Activated T-cell treated with anti-CD3 and anti-CD28 coated beads, Interleukin-2, amount 50 U/mL, for 4 hours (primary cell): ENCODE measurements at regions not wholly inside any gene's neighbourhood (a gene's known extent, or its start where the extent isn't known, plus 50 kb on each side); places are given as distances from the start of the nearest gene placed in this dataset.

Experiments used
- ATAC-seq, 2 donors: fragments of 200-7000 bp; cut with Tn5 transposase; one replicate each; pipeline ENCODE4 v1.10.0; 2021
- DNase-seq: peaks from one replicate; pipeline ENCODE4 v3.0.0-alpha.2; 2020
- H3K27me3 Mint-ChIP-seq: one replicate; pipeline ENCODE4 v1.8.0; 2021; ENCODE audit warnings: low read depth, mixed read lengths
- H3K36me3 Mint-ChIP-seq: one replicate; pipeline ENCODE4 v1.8.0; 2022; ENCODE audit warnings: mixed read lengths; ENCODE audit not compliant: insufficient read depth
- H3K4me1 Mint-ChIP-seq: one replicate; pipeline ENCODE4 v1.8.0; 2021; ENCODE audit warnings: low read depth, mixed read lengths
- H3K4me3 Mint-ChIP-seq: one replicate; pipeline ENCODE4 v1.8.0; 2021; ENCODE audit warnings: mild to moderate bottlenecking, moderate library complexity, mixed read lengths
- H3K9me3 Mint-ChIP-seq: one replicate; pipeline ENCODE4 v1.8.0; 2021; ENCODE audit warnings: mixed read lengths

DNA sequence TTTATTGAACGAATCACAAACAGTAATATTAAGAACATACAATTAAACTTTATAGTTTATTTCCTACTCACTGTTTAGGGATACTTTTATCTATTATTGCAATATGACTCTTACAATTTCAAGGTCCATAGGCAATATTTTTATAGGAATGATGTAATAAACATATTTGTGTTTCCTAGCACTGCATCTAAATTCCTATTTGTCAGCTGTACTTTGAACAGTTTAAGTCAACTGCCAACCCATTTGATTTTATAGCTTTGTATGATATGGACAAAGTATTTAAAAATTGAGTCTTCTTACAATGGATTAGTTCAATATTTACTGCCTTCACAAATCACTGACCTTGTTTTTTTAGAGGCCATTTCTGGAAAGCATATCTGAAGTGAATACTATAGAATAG, 199.3 kb downstream of the PCDH7 start:
- H3K9me3 Mint-ChIP-seq: peaks cover 5% of the 10 kb centered on the region
- no peak overlapping the region for H3K4me3 Mint-ChIP-seq
- no peak for DNase-seq
- H3K27me3 Mint-ChIP-seq: no peaks in the 10 kb centered on the region
- no peak for ATAC-seq
- H3K36me3 Mint-ChIP-seq: no peaks in the 10 kb centered on the region
- no peaks in the 10 kb centered on the region for H3K4me1 Mint-ChIP-seq

DNA sequence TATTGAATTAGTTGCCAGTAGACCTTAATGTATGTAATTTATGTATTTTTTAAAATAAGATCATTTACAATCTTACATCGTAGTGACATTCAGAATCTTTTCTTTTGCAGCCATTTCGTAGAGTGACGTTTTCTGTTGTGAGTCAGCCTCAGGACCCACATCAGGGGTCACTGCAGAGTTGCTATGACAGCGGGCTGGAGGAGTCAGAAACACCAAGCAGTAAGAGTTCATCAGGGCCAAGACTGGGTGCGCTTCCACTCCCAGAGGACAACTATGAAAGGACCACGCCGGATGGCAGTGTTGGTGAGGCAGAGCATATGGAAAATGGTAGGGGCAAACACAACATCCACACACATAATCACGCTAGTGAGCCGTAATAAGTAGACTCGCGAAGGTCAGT, 199.9 kb downstream of the PCDH7 start:
- Mint-ChIP-seq H3K9me3 (peaks cover 3% of the 10 kb centered on the region), H3K4me3 (no peak overlapping the region), H3K4me1 (no peaks in the 10 kb centered on the region), H3K36me3 (no peaks in the 10 kb centered on the region), H3K27me3 (no peaks in the 10 kb centered on the region)
- ATAC-seq (no peak), DNase-seq (no peak)

DNA sequence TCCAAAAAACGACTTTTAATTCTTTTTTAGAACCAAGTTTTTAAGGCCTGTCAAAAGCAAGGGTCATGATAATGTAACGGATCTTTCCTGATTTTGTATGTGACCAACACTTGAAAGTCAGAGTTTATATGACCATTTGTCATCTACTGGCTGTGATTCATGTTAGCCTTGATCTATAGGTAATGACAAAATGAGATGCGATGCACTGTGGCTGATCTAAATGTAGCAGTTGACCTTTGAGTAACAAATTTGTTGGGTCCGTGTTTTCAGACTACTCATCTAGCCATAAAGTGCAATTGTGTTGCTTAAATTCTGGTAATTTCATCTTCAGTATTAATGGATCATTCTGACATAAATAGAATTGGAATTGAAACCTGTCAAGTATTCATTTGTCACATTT, 202.5 kb downstream of the PCDH7 start:
- H3K36me3 Mint-ChIP-seq: no peaks in the 10 kb centered on the region
- H3K27me3 Mint-ChIP-seq: no peaks in the 10 kb centered on the region
- H3K4me1 Mint-ChIP-seq: no peaks in the 10 kb centered on the region
- no peak overlapping the region for H3K4me3 Mint-ChIP-seq
- DNase-seq (no peak), ATAC-seq (no peak)
- no peaks in the 10 kb centered on the region for H3K9me3 Mint-ChIP-seq

DNA sequence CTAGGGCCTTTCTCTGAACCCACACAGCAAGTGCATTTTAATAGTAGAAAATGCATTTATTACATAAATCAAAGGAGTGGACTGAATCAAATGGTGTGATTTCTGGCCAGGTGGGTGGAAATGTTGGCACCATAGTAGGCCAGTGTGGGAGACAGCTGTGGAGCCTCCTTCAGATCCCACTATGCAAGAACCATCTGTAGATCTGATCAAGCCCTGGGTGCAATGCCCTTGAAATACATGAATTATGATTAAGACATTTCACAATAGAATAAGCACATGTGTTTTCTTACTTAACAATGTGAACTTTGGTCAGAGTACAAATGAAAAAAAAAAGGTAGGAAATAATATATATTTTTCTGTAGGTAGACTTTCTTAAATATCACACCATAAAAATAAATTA, 204.3 kb downstream of the PCDH7 start:
- H3K27me3 Mint-ChIP-seq: no peaks in the 10 kb centered on the region
- no peaks in the 10 kb centered on the region for H3K36me3 Mint-ChIP-seq
- no peak overlapping the region for H3K4me3 Mint-ChIP-seq
- DNase-seq (no peak), ATAC-seq (no peak)
- H3K9me3 Mint-ChIP-seq: no peaks in the 10 kb centered on the region
- H3K4me1 Mint-ChIP-seq: no peaks in the 10 kb centered on the region

DNA sequence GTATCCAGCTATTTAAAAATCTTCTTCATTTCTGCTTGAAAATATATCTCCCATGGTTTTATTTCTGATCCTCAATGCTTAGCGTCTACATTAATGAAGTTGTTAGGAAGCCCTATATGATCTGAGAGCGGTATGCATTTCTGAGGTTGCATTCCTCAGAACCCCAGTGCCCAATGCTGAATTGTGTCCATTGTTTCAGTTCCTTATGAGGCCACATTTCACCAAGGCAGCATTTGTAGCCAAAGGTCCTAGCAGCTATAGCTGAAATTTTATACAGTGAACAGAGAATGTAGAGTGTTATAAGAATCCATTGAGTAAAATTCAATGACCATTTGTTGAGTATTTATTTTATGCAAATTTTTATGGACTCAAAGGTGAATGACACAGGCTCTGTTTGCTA, 209.5 kb downstream of the PCDH7 start:
- no peak for DNase-seq
- ATAC-seq: no peak
- H3K4me1 Mint-ChIP-seq: no peaks in the 10 kb centered on the region
- H3K4me3 Mint-ChIP-seq: no peak overlapping the region
- no peaks in the 10 kb centered on the region for H3K27me3 Mint-ChIP-seq
- no peaks in the 10 kb centered on the region for H3K36me3 Mint-ChIP-seq
- H3K9me3 Mint-ChIP-seq: peaks cover 10% of the 10 kb centered on the region

DNA sequence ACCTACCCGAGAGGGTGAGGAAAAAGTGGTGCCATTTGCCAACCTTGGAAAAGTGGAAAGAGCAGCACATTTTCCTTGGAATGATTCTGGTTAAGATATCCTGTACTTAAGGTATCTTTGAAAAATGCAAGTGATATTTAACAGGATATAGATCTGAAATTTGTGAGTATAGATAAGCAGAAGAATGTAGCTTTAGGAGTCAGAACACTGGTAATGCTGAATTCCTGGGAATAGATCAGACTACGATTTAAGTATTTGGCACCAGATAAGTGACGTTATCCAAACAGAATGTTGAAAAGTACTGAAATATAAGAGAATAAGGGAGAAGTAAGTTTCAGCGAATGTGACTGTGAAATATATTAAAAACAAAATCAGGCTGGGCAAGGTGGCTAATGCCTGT, 210.1 kb downstream of the PCDH7 start:
- Mint-ChIP-seq H3K4me3 (no peak overlapping the region), H3K4me1 (no peaks in the 10 kb centered on the region), H3K36me3 (no peaks in the 10 kb centered on the region), H3K27me3 (no peaks in the 10 kb centered on the region), H3K9me3 (peaks cover 11% of the 10 kb centered on the region)
- no peak for DNase-seq
- ATAC-seq: no peak

DNA sequence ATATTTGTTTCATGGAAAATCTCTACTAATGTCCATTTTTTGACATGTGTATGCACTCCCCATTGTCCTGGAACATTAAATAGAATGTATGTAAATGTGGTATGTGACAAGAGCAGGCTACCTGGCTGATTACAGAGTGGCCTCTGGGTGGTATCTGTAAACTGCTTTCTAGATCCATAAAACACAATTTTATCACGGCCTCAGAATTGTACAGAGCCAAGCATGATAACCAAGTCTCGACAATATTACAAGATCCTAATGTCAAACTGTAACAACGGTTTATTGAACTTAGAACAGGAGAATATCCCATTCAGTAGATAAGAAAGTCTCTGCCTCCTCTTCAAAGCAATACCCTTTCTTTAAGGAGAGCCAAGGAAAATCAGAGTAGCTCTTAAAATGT, 212.4 kb downstream of the PCDH7 start:
- Mint-ChIP-seq H3K4me3 (no peak overlapping the region), H3K36me3 (no peaks in the 10 kb centered on the region), H3K9me3 (peaks cover 14% of the 10 kb centered on the region), H3K27me3 (no peaks in the 10 kb centered on the region), H3K4me1 (no peaks in the 10 kb centered on the region)
- DNase-seq (no peak), ATAC-seq (no peak)

DNA sequence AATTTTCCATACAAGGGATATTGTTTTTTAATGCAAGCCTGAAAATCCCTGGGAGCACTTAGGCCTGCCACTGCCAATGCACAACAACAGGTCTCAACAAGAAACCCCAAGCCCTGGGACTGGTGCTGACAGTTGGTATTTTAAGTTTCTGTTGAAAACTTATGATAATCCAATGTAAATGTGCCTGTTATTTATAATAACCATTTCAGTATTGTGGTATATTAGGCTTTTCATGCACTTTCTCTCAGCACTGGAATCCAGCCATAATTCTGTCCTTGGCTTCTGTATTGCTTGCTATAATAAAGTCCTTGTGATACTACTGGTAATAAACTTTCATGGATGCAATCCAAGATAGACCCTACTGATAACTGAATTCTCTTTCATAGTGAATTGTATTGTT, 218.9 kb downstream of the PCDH7 start:
- ATAC-seq: no peak
- Mint-ChIP-seq H3K27me3 (no peaks in the 10 kb centered on the region), H3K36me3 (no peaks in the 10 kb centered on the region), H3K4me1 (no peaks in the 10 kb centered on the region), H3K4me3 (no peak overlapping the region), H3K9me3 (peaks cover 15% of the 10 kb centered on the region)
- no peak for DNase-seq

DNA sequence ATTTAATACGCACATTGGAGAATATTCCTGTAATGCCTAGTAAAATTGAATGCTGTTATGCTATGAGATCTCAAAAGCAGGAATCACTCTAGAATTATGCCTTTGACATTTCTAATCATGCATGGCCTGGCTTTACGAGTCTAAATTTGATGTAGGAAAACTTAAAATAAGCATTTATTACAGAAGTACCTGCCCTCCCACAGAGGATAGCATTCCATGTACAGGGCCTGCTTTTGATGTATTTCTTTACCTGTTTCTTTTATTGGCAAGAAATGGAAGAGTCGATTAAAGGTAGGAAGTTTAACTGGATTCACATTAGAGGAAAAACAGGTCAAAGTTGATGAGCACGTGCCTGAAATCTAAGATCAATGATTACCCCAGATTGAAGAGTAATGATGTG, 219.5 kb downstream of the PCDH7 start:
- ATAC-seq: no peak
- H3K9me3 Mint-ChIP-seq: peaks cover 15% of the 10 kb centered on the region

DNA sequence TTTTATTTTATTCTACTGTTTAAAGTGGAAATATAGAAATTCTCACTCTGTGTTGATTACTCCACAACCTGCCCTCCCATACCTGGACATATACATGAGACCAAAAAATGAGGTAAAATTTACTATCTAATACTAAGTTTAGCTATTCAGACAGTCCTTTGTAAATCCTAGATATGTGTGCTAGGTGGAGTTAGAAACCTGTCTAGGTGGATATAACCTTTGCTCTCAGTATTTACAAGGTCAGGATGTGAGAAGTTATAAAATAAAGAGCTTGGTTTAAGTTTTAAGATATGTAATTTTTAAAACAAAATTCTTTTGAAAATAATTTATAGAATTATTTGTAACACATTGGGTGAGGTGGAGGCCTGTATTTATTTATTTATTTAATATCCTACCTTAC, 221.5 kb downstream of the PCDH7 start:
- Mint-ChIP-seq H3K27me3 (no peaks in the 10 kb centered on the region), H3K4me3 (no peak overlapping the region), H3K36me3 (no peaks in the 10 kb centered on the region), H3K9me3 (peaks cover 11% of the 10 kb centered on the region), H3K4me1 (no peaks in the 10 kb centered on the region)
- DNase-seq (no peak), ATAC-seq (no peak)

More for the DNA sequence above, 219.5 kb downstream of the PCDH7 start:
- no peaks in the 10 kb centered on the region for H3K27me3 Mint-ChIP-seq
- no peaks in the 10 kb centered on the region for H3K36me3 Mint-ChIP-seq
- no peaks in the 10 kb centered on the region for H3K4me1 Mint-ChIP-seq
- no peak overlapping the region for H3K4me3 Mint-ChIP-seq
- no peak for DNase-seq

DNA sequence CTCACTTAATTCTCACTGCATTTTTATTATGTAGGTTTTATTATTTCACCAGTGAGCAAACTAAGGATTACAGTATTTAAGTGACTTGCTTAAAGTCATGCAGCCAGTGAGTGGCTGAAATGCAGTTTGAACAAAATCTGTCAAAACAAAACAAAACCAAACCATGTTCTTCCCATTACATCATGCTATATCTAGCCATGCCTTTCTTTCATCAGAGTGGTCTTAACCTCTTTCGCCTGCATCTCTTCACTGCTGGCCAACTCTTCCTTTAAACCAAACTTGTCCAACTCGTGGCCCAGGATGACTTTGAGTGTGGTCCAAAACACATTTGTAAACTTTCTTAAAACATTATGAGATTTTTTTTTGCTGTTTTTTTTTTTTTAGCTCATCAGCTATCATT, 223.2 kb downstream of the PCDH7 start:
- Mint-ChIP-seq H3K4me1 (no peaks in the 10 kb centered on the region), H3K9me3 (peaks cover 14% of the 10 kb centered on the region), H3K36me3 (no peaks in the 10 kb centered on the region), H3K4me3 (no peak overlapping the region), H3K27me3 (no peaks in the 10 kb centered on the region)
- DNase-seq (no peak), ATAC-seq (no peak)

DNA sequence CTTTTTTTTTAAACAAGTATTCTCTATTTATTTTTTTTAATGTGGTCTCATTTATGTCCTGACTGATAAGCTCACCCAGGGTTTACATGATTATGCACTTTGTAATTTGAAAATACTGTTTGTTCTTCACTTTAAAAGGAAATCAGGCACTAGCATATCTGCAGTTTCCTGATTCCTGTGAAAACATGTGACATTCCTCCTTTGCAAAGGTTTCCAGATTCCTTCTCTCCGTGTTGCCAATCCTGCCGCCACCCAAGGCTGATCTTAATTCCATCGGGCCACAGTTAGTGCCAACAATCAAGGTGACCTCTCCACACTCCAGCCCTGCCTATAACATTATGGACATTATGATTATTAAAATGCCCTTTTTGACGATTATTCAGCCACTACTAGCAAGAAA, 225.4 kb downstream of the PCDH7 start:
- Mint-ChIP-seq H3K27me3 (no peaks in the 10 kb centered on the region), H3K36me3 (no peaks in the 10 kb centered on the region), H3K4me3 (no peak overlapping the region), H3K4me1 (no peaks in the 10 kb centered on the region), H3K9me3 (peaks cover 14% of the 10 kb centered on the region)
- DNase-seq: no peak
- ATAC-seq: no peak

DNA sequence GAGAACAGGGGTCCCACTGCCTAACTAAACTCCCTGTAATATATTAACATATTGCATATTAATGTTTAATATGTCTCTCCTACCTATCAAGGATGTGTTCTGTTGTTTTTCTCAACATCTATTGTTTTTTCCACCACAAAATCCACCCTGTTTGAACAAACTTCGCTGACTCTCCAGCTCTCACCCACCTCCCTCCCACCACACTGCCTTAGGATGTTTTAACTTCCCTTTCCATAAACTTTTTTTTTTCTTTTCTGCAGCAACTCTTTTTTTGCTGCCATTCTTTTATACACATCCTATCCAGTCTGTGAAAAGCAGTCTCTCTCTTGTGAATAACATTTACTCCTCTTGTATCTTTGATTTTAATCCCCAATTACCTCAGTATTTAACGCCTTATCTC, 226.1 kb downstream of the PCDH7 start:
- Mint-ChIP-seq H3K4me1 (no peaks in the 10 kb centered on the region), H3K36me3 (no peaks in the 10 kb centered on the region), H3K4me3 (no peak overlapping the region), H3K27me3 (no peaks in the 10 kb centered on the region), H3K9me3 (peaks cover 14% of the 10 kb centered on the region)
- DNase-seq (no peak), ATAC-seq (no peak)

DNA sequence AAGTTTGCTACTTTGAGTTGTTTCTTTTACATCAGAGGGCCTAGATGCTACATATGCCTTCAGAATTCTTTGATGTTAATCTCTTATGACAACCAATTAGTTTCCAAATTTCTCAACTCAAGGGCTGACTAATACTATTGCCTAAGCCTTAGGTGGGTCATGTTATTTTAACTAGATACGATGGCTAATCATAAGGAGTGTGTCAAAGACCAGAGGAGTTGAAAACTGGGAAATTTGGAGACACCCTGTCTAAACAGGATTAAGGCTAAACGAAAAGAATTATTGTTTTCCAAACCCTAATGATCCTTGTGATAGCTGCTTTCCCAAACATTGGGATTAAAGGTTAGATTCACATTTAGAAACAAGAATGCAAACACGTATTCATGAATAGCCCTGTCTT, 228.5 kb downstream of the PCDH7 start:
- Mint-ChIP-seq H3K9me3 (peaks cover 6% of the 10 kb centered on the region), H3K4me1 (no peaks in the 10 kb centered on the region), H3K27me3 (no peaks in the 10 kb centered on the region), H3K4me3 (no peak overlapping the region), H3K36me3 (no peaks in the 10 kb centered on the region)
- ATAC-seq: no peak
- no peak for DNase-seq

DNA sequence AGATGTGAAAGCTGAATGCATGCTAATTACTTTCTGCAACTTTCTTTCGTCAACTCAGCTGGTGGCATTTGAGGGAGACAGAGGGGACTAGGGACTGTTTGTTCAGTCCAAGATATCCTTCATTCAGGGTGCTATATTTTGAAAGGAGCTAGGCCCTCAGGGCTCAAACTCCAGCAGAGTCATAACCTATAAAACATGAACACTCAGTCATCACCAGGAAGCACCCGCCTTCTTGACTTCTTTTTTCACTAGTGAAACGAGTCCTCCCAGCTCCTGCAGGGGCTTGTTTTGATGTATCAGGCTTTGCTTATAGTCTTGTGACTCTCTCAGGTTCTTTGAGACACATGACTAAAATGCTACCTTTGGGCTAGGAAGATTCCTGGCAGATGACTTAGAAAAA, 230.6 kb downstream of the PCDH7 start:
- DNase-seq: no peak
- no peak for ATAC-seq
- no peaks in the 10 kb centered on the region for H3K27me3 Mint-ChIP-seq
- no peaks in the 10 kb centered on the region for H3K4me1 Mint-ChIP-seq
- no peak overlapping the region for H3K4me3 Mint-ChIP-seq
- H3K9me3 Mint-ChIP-seq: peaks cover 3% of the 10 kb centered on the region
- H3K36me3 Mint-ChIP-seq: no peaks in the 10 kb centered on the region

DNA sequence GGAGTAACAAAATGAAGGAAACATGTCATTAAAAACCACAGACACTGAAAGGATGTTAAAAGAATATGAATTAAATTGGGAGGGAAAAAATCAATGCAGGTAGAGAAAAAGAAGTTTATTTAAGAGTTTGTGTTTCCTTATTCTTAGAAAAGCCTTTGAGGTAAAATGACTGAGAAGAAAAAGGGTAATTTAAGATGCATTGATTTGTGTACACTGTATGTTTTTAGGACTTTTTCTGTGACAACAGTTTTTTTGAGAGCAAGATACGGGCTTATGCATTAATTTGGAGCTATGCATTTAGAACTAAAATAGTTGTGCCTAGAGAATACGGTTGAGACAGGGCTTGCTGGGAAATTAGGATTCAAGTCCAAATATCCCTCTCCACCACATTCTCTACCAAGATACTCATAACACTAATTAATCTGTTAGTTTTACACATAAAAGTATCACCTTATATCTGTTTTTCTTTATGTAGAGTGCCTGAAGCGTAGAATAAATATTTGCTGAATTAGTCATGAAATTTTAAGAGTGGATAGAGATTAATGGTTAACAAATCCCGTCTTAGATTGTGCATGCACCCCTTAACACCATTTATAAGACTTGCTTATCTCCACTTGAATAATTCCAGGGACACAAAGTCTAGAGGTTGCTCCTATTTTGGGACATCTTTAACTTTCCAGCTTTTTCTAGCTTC, 232.5 kb downstream of the PCDH7 start:
- no peaks in the 10 kb centered on the region for H3K36me3 Mint-ChIP-seq
- no peaks in the 10 kb centered on the region for H3K4me1 Mint-ChIP-seq
- DNase-seq (no peak), ATAC-seq (no peak)
- H3K4me3 Mint-ChIP-seq: no peak overlapping the region
- no peaks in the 10 kb centered on the region for H3K27me3 Mint-ChIP-seq
- peaks cover 4% of the 10 kb centered on the region for H3K9me3 Mint-ChIP-seq
